ENCODE measurements at regions not wholly inside any gene's neighbourhood (a gene's known extent, or its start where the extent isn't known, plus 50 kb on each side); places are given as distances from the start of the nearest gene placed in this dataset.
A peak's percentile ranks its signal among the peaks of the same experiment; 100 is the strongest.

- no peak overlapping the region for H3K4me3 ChIP-seq (ENCODE audit: low read depth, low read length)
- POLR2A ChIA-PET: no interaction called here
- TF ChIP-seq, protein P1, sequence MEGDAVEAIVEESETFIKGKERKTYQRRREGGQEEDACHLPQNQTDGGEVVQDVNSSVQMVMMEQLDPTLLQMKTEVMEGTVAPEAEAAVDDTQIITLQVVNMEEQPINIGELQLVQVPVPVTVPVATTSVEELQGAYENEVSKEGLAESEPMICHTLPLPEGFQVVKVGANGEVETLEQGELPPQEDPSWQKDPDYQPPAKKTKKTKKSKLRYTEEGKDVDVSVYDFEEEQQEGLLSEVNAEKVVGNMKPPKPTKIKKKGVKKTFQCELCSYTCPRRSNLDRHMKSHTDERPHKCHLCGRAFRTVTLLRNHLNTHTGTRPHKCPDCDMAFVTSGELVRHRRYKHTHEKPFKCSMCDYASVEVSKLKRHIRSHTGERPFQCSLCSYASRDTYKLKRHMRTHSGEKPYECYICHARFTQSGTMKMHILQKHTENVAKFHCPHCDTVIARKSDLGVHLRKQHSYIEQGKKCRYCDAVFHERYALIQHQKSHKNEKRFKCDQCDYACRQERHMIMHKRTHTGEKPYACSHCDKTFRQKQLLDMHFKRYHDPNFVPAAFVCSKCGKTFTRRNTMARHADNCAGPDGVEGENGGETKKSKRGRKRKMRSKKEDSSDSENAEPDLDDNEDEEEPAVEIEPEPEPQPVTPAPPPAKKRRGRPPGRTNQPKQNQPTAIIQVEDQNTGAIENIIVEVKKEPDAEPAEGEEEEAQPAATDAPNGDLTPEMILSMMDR (IDR thresholded peaks at IDR 0.05; ENCODE audit: insufficient read depth, low read length, missing control alignments): no peak
- CTCF ChIA-PET: no interaction called here
- DNase-seq (ENCODE audit: low read depth, low spot score): no peak
Measured at GRCh38 chr3:145750657-145751056, 410.3 kb downstream of the PLOD2 start.

- DNase-seq (ENCODE audit: low read depth, low spot score): no peak
- POLR2A ChIA-PET: no interaction called here
- H3K4me3 ChIP-seq (ENCODE audit: low read depth, low read length): no peak overlapping the region
- CTCF ChIA-PET: interaction anchor here (1.0 kb wide), 1 partner anchor 23 kb away, joined by 3 read pairs; no protein-coding TSS in a partner anchor
- TF ChIP-seq, protein P1 (IDR thresholded peaks at IDR 0.05; ENCODE audit: insufficient read depth, low read length, missing control alignments): no peak
Measured at GRCh38 chr3:145752576-145752975, 408.4 kb downstream of the PLOD2 start.

DNA sequence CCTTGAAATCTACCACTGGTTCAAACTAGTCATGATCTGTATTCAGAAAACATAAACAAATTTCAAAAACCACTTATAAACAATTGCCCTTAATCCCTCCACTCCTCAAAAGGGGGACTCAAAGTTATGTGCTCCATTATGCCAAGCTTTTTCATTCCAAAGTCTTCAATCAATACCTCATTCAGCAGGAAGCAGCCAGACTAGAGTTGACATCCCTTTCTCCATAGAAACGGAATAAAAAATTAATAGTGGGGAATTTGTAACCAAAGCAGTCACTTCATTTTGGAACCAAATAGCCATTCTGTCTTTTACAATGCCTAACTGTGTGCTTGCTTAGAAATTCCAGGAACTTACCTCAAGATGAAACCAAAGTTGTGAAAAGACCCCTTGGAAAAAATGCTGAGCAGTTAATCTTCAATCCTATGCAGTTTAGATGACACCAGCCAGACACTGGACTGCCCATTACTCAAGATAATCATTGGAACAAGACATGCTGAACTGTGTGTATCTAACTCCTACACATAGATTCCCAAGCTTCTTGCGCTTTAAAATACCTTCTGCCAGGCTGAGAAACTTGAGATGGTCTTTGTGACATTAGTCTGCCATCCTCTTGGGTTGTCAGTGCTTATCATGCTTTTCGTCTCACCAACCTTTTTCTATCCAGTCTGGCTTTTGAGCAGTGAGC lies 406.2 kb downstream of the PLOD2 start:
- no peak for DNase-seq (ENCODE audit: low read depth, low spot score)
- no peak overlapping the region for H3K4me3 ChIP-seq (ENCODE audit: low read depth, low read length)
- ChIA-PET CTCF (no interaction called here), POLR2A (no interaction called here)
- TF ChIP-seq, protein P1 (IDR thresholded peaks at IDR 0.05; ENCODE audit: insufficient read depth, low read length, missing control alignments): no peak

DNA sequence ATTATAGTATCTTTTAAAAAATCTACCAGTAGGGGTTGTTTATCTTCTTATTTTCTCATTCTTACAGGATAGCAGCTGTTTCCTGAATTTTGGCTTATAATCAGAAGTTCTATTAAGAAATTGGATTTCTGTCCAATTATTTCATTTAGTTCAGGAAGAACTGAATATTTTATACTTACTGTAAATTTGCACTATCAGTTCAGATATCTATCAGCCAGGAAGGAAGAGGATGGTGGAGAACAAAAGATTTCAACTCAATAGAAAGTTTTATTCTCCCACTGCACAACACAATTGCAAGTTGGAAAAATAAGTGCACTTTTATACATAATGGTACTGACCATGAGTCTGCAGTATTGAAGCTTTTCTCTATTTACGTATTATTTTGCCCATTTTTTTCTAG lies 400.9 kb downstream of the PLOD2 start:
- TF ChIP-seq, protein P1 (IDR thresholded peaks at IDR 0.05; ENCODE audit: insufficient read depth, low read length, missing control alignments): no peak
- ChIA-PET CTCF (no interaction called here), POLR2A (no interaction called here)

GRCh38 chr3:145767909-145768308 lies 393.1 kb downstream of the PLOD2 start:
- H3K4me3 ChIP-seq (ENCODE audit: low read depth, low read length): no peak overlapping the region
- ChIA-PET CTCF (interaction anchor here (1.3 to 2.5 kb wide), 3 partner anchors 10 to 1882 kb away, joined by 6 to 14 read pairs (median 6); no protein-coding TSS in a partner anchor), POLR2A (no interaction called here)
- TF ChIP-seq, protein P1 (IDR thresholded peaks at IDR 0.05; ENCODE audit: insufficient read depth, low read length, missing control alignments): no peak
- no peak for DNase-seq (ENCODE audit: low read depth, low spot score)

More for the DNA sequence above, 400.9 kb downstream of the PLOD2 start:
- H3K4me3 ChIP-seq (ENCODE audit: low read depth, low read length): no peak overlapping the region
- no peak for DNase-seq (ENCODE audit: low read depth, low spot score)

DNA sequence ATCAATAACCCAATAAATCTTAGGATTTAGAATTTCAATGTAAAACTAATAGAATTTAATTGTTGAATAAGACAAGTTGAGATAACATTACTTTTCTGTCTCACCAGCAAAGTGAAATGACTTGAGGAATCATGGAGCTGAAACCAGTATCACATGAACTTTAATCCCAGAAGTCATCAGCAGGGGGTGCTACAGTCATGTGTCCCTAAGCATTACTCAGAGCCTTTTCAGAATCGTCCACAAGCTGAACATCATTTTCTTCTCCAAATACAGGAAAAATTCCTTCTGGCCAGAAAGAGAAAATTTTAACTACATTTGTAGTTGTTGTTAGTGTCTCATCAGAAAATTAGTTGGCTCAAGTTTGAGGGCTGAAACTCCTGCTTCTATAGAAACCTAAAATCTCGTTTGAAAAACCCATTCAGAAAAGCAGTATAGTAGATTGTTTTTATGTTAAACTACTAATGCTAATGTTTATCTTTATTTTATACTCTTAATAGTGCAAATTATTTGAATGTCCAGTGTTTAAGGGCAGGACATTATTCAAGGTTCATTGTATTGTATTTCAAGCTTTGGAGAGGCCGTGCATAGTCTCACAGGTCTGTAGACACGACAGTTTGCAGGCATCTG lies 384.1 kb downstream of the PLOD2 start:
- no peak for DNase-seq (ENCODE audit: low read depth, low spot score)
- ChIA-PET POLR2A (no interaction called here), CTCF (interaction anchor here (0.8 to 6.3 kb wide), 21 partner anchors 10 to 417 kb away, joined by 3 to 65 read pairs (median 4); no protein-coding TSS in a partner anchor)
- TF ChIP-seq, protein P1 (IDR thresholded peaks at IDR 0.05; ENCODE audit: insufficient read depth, low read length, missing control alignments): peak; percentile 58
- no peak overlapping the region for H3K4me3 ChIP-seq (ENCODE audit: low read depth, low read length)

Measured in AG04449 (cell line).